GM12874 (cell line): ENCODE measurements at regions not wholly inside any gene's neighbourhood (a gene's known extent, or its start where the extent isn't known, plus 50 kb on each side); places are given as distances from the start of the nearest gene placed in this dataset.

Experiments
- CTCF ChIP-seq: IDR thresholded peaks from 2 replicates; pipeline ENCODE4 v1.5.1; 2011; ENCODE audit warnings: low read depth, mild to moderate bottlenecking, control low read depth, low read length, moderate library complexity; ENCODE audit not compliant: insufficient read depth

GRCh38 chrX:117538178-117539089, 578.2 kb downstream of the KLHL13 start:
- TF ChIP-seq CTCF = no peak

- no peak for TF ChIP-seq CTCF
Observed at GRCh38 chrX:117532339-117532738, 584.3 kb downstream of the KLHL13 start.

- no peak for TF ChIP-seq CTCF
Observed at GRCh38 chrX:117522725-117523700, 593.6 kb downstream of the KLHL13 start.

- TF ChIP-seq CTCF = no peak
Observed at GRCh38 chrX:117517994-117518393, 598.6 kb downstream of the KLHL13 start.

- TF ChIP-seq CTCF = no peak
Observed at GRCh38 chrX:117511379-117511778, 605.2 kb downstream of the KLHL13 start.

GRCh38 chrX:117510453-117510852, 606.2 kb downstream of the KLHL13 start:
- no peak for TF ChIP-seq CTCF

- TF ChIP-seq CTCF = no peak
Observed at GRCh38 chrX:117508021-117508420, 608.6 kb downstream of the KLHL13 start.
